NCI-H146 (cell line): ENCODE measurements at regions not wholly inside any gene's neighbourhood (a gene's known extent, or its start where the extent isn't known, plus 50 kb on each side); places are given as distances from the start of the nearest gene placed in this dataset.

Experiments
- DNase-seq: peaks from one replicate; lab custom pipeline; 2025; lab: John Stamatoyannopoulos, UW

DNA sequence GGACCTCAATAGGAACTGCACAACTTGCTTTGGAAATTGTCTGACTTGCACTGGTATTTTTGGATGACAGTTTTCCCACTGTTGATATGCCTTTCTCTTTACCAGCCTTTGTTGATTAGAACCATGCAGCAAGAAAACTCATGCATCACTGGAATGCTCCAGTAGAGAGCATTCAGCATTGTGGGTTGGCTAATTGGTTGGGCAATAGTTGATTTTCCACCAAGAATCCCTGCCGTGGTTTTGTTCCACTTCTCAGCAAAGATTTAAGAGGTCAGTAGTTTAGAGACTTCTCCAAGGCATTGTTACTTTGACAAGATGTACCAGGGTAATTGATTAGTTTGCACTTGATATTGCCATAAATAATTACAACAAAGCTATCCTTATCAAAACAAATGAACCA, 260.0 kb downstream of the DHX35 start:
- no peak for DNase-seq

DNA sequence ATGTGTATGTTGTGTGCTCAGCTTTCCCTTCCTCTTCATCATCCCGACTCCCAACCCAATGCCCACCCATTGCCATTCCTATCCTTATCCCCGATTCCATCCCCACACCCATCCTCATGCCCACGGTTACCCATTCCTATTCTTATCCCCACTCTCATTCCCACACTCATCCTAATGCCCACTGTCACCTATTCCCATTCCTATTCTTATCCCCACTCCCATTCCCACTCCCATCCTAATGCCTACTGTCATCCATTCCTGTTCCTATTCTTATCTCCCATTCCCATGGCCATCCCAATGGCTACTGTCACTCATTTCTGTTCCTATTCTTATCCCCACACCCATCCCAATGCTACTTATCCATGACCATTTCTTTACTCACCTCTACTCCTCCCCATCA, 254.1 kb downstream of the DHX35 start:
- no peak for DNase-seq

DNA sequence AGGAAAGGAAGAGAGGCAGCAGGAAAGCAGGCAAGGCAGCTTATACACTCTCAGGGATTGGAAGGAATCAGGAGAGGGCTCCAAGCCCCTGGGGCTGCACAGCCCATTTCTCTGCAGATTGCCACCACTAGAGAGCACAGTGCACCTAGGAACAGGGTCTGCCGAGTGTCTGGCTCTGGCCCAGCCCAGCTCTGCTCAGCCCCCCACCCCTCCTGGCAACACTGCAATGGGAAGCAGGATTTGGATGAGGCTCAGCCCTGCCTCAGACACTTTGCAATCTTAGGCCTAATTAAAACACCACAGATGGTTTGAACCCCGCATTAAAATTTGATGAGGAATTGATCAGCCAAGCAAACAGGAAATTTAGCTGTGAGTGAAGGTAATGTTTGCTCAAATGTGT, 252.7 kb downstream of the DHX35 start:
- DNase-seq: no peak

DNA sequence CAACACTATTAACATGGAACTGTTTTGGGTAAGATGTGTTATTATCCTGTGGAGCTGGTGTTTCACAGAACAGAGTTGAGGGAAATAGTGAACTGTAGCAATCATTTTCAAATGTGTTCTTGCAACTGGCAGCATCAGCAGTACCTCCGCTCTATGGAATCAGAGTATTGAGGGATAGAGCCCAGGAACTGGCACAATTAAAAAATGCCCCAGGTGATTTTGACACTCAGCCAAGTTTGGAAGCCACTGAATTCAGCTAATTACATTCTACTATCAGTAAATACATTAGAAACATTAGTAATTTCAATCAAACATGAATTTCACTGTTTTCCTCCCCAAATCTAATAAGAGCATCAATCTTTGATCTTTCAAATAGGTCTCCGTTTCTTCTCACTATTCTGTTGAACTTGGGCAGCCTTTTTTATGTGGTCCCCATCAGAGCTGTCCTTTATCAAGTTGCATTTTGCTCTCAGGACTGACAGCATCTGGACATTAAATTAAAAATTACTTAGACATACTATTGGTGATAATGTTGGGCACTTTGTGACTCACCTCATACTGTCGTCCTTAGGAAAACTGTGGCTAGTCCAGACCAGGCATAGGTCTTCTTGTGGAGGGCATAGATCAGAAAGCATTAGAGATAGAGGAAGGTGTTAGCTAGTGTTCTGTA, 251.5 kb downstream of the DHX35 start:
- DNase-seq: no peak

DNA sequence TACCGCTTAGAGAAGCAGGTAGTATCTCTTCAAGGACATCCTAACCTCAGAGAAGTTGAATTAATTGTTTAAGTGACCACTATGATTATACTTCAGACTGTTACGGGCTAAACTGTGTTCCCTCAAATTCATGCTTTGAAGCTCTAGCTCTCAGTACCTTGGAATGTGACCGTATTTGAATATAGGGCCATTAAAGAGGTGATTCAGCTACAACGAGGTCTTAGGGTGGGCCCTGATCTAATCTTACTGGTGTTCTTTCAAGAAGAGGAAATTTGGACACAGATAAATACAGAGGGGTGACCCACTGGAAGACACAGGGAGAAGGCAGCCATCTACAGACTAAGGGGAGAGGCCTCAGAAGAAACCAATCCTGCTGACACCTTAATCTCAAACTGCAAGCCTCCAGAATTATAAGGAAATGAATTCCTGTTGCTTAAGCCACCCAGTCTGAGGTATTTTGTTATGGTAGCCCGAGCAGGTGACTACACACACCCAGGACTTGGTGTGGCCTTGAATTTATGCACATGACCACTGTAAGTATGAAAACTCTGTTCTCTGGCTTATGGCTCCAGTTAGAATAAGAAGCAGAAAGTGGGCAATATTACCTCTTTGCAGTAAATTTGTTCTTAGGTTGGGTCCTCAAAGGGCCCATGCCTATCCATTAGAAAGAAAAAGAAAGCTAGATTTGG, 249.1 kb downstream of the DHX35 start:
- DNase-seq: no peak

DNA sequence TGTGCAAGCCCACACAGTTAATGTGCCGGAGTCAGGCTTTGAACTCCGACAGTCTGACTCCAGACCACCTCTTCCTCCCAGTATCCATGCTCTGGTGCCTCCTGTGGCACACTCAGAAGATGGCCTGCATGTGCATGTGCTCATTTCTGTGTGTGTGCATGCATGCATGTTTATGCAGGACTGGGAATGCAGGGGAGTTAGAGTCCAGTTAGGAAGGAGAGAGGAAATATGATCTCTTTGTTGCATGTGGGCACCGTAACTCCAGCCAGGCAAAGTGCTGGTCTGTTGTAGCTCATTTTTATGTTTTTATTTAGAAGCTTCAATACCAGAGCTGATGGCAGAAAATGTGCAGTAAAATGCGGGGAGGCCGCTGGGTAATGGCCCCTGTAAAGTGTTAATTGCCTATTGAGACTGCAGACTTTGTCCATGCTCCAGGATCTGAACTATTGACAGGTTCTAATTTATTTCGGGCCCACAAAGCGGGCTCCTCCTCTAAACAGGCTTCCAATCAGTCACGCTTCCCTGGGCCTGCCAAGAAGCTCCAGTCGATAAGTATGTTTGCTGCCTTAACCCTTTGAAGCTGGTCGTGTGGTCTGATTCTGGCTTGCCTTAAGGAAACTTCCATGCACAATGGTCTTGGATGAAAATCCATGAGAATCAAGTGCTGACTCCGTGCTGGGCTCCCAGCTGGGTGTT, 248.3 kb downstream of the DHX35 start:
- DNase-seq: no peak

DNA sequence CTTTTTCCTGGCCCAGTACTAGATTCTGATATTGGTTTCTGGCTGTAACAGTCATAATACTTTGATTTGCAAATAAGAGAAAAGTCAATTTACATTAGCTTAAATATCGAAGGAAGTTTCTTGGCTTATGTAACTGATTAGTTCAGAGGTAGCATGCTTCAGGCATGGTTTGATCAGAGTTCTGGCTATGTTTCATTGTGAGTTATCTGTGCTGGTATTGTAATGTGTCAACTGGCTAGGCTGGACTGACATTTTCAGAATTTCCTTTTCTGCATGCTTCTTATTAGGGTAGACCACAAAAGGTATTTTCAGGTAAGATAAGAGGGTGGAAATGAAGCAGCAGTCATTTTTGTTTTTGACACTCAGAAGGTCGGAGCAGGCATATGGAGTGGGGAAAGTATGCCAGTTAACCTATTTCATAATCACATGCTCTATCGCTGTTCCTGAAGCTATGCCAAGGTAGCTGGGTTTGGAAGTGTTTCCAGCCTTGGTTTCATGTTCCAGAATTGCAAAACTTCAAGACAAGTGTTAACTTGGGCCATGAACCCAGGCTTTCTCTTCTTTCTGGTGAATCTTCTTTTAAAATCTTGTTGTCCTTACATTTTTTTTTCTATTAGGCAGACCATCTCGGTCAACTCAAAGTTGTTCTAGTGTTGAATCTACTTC, 244.9 kb downstream of the DHX35 start:
- no peak for DNase-seq

DNA sequence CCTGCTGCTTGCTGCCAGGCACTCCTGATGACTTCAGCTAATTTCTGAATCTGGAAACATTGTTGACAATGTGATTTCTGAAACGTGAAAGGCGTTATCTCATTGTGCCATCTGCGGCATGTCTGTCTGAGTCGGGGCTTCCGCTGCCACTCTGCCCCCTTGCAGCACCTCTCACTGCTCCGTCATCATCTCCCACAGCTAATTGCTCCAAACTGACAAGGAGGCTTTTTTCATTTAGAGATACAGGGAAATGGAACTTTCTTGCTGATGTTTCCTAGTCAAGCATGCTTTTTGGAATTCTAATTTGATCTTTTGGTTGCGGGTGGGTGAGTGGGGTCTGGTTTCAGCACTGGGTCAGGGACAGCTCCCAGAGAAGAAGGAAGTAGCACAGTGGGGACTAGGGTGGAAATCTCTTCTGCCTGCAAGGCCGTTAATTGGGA, 233.5 kb downstream of the DHX35 start:
- DNase-seq: no peak

DNA sequence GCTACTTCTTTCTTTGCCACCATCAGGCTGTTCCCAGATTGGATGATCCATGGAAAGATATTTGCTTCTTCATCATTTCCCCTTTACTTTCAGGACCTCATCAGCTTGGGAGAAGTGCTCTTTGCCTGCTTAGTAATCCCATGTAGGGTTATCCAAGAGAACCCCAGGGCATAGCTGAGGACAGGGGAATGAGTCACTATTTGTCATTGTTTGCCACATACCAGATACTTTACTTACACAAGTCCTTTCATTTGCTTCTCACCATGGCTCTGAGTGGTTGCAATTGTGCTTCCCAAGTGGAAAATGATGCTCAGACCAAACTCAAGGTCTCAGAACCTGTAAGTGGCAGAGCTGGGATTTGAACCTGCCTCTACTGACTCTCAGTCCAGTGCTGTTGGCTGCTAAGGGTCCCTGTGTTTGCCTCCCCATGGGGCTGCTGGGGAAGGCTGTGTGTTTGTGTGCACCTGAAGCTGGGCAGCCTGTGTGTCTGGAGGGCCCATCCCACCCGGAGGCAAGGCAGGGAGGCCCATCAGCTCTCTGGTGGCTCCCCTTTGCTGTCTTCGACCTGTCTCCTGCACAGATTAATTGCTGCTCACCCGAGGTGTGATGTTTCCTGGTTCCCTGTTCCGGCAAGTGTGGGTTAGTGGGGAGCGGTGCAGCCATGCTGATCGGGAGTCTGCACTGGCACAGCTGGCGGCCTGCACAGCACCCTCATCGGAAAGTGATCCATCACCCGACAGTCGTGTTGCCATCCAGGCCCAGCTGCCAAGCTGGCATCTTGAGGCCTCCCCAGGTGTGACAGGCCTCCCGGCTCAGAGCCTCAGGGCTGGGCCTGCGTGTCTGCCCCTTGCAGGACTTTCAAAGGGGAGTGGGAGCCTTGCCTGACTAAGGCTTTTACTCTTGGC, 228.8 kb downstream of the DHX35 start:
- DNase-seq: no peak

DNA sequence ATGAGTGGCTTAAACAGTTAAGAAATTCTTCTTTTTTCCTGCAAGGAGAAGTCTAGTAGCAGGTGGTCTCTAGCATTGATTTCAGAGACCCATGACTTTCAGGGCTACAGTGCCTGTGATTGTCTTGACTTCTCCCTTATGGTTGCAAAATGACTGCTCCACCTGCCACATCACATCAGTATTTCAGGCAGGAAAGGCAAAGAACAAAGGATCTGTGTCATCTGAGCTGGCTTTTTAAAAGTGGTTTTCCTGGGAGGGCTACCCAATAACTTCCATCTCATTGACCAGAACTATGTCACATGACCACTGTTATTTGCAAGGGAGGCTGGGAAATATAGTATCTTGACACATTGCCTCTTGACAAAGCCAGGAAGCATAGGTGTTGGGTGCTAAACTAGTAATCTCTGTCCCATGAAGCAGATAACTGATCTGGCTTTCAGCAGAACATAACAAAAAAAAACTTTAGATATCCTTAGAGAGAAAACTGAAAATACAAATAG, 226.2 kb downstream of the DHX35 start:
- no peak for DNase-seq

DNA sequence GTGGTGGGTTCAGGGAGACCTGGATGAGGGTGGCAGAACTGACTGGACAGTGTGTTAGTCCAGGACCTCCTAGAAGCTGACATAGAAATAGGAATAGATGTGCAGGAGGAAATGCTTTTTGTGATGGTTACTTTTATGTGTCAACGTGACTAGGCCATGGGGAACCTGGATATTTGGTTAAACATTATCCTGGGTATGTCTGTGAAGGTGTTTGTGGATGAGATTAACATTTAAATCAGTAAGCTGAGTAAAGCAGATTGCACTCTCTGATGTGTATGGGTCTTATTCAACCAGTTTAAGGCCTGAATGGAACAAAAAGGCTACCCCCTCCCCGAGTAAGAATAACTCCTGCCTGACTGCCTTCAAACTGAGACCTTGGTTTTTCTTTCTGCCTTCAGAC, 219.3 kb downstream of the DHX35 start:
- DNase-seq: no peak

DNA sequence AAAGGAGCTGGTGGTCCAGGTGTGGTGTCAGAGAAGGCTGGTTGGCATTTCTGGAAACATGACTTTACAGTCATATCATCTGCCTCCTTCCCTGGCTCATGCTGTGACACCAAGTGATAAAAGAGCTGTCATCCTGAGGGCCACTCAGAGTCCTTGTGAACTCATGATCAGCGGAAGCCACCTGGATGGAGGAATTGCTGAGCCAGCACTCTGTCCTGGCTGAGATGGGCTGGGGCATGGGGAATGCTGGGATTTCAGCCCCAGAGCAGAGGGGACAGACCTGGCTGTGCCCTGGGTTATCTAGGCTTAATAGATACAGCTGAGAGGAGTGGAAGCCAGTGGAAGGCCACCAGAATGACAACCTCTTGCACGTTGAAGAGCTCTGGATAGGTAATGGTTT, 214.3 kb downstream of the DHX35 start:
- DNase-seq: no peak

DNA sequence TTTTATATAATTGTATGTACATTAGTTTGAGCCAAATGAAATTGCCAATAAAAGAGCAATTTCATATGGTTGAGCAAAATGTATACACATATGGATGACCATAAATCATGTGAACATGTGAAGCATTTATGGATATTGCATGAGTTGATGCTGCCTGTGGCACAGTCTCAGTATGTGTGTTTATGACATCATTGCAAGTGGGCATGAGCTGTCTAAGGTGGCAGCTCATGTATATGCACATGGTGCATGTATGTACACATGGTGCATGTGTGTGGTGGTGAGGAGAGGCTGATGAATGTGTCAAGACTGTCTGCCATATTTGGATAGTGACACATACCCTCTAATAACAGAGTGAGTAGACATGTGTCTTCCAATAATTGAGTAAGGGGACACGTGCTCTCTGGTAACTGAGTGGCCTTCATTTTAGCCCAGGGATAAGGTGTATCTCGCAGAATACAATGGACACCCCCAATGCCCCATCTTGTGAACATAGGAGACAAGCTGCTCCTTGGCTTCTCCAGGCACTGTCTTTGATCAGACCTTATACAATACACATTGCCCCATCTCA, 208.8 kb downstream of the DHX35 start:
- DNase-seq: no peak

DNA sequence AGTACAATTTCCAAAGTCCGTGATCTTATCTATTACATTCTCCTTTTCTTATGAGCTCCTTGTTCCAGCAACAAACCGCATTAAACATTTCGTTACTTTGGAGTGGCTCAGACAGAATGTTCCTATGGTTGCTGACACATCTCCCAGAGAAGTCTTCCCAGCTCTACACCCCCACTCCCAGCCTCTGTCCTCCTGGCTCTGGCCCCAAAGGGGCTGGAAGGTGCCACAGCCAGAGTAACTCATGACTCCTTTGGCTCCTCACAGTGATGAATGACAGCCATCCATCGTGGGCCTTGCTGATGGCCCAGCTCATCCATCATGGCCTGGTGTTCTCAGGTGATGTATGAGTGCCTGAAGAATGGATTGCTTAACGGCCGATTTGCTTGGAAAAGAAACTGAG, 203.0 kb downstream of the DHX35 start:
- DNase-seq: no peak

DNA sequence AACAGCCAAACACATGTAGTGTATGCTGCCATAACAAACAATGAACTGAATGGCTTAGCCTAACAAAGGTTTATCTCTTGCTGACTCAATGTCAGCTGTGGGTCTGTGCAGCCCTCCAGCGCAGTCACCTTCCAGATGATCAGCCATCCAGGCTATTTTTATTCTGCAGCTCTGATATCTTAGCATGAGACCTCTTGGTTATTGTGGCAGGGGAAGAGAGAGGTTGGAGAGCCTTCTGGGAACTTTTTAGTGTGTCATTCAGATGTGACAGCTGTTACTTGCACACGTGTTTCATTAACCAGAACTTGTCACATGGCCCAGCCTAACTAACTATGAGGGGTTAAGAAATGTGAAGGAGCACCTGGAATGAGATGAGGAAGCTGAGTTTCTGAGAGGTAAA, 202.5 kb downstream of the DHX35 start:
- DNase-seq: no peak

DNA sequence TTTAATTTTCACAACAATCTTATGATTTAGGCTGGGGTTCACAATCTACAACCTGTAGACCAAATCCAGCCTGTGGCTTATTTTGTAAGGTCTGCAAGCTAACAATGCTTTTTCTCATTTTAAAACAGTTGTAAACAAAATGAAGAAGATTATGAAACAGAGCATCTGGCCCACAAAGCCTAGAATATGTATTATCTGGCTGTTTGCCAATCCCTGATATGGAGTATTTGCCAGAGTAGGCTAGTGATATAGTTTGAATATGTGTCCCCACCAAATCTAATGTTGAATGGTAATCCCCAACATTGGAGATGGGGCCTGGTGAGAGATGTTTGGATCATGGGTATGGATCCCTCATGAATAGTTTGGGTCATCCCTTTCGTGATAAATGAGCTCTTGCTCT, 201.8 kb downstream of the DHX35 start:
- no peak for DNase-seq

DNA sequence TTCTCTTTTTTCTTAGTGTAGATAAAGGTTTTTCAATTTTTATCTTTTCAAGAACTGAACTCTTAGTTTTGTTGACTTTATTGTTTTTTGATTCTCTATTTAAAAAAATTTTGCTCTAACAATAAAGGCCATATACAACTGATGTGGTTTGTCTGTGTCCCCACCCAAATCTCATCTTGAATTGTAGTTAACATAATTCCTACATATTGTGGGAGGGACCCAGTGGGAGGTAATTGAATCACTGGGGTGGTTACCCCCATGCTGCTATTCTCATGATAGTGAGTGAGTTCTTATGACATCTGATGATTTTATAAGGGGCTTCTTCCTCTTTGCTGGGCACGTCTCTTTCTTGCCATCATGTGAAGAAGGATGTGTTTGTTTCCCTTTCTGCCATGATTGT, 199.8 kb downstream of the DHX35 start:
- no peak for DNase-seq

DNA sequence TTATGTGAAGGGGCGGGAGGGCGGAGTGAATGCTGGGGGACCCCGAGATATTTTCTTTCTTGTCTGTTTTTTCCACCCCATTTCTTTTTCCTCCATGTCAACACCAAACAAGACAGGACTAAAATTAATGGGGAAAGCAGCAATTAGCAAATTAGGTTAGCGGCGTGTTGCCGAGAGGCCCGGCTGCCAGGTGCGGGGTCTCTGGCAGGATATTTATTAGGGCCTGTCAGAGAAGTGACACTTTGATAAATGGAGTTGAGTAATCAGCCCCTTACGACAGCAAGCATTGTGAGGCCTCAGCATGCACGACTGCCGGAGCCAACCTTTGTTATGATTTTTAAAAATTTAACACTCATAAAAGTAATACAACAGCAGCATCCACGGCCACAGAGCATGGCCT, 193.8 kb downstream of the DHX35 start:
- DNase-seq: no peak

DNA sequence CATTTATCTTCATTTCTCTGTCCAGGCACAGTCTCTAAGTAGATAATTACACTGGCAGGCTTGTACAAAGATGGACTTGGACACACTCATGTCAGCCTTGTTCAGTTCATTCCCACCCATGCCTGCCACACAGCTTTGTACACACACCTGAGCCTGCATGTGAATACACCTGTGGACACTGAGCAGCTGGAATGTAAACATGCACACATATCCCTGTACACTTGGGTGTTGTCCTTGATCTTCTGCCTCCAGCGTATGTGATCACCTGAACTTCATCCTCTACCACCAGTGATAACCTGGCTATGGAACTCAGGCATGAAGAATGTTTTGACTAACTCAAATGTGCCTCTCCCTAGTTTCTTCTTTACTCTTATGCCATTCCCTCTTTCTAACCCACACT, 190.6 kb downstream of the DHX35 start:
- DNase-seq: no peak

DNA sequence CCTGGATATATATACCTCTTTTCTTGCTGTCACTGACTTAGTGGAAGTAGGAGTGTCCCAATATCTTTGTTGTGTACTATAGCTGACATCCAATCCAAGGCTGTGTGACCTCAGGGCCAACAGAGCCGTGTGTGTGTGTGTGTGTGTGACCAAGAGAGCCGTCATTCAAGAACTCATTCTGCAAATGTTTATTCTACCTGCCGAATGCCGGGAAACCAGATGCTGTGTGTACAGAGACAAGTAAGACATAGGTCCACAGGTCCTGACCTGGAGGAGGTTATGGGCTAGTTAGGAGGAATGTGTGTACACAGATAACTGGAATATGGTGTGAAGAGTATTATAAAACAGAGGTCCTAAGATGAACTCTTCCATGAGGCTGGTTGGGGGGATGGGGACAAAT, 190.0 kb downstream of the DHX35 start:
- no peak for DNase-seq

DNA sequence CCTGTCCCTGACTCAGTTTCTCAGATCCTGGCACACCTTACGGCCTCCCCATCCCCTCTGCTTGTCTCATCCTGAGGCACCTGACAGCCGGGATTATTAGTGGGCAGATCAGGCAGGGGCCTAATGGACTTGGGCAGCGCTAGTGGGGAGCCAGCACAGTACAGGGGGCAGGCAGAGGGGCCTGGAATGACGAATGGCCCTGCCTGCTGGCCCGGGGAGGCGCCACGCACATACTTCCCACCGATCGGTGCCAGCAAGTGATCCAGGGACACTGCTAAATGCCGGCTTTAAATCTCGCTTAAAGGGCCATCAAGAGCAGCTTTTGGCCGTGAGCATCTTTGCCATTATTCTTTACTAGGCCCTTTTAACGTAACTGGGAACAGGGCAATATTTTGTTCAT, 188.4 kb downstream of the DHX35 start:
- no peak for DNase-seq
